ENCODE measurements at regions not wholly inside any gene's neighbourhood (a gene's known extent, or its start where the extent isn't known, plus 50 kb on each side); places are given as distances from the start of the nearest gene placed in this dataset.

DNA sequence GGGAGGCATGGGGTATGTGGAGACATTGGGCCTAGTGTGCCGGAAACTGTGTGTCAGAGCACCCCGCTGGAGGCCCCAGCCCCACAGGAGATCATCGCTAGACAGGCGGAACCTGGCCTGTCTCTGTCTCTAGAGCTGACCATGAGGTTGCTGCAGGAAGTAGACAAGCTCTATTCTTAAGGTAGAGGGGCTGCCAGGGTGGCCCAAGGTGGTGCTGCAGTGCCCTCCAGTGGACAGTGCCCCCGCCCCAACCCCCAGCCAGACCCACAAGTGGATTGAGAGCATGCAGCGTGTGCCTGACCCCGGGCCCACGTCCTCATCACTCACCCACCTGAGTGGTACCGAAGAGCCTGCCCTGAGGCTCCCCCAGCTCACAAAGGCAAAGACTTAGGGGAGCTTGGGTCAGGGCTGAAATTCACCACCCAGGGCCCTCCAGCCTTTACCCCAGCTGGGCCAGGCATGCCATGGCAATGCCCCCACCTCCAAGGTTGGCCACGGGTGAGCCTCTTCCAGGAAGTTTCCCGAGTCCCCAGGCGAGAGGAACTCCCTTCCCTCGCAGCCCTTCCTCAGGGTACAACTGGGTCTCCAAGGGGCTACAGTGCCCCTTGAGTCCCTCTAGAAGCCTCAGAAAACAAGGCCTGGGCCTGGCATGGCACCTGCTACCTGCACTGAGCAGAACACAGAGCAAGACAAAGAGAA is 155.0 kb downstream of the TTC32 start:
- no peak for DNase-seq

GRCh38 chr2:19746137-19746600 is 155.6 kb downstream of the TTC32 start:
- DNase-seq = no peak

GRCh38 chr2:19745318-19746136 is 156.3 kb downstream of the TTC32 start:
- DNase-seq = peak; percentile 23

GRCh38 chr2:19744456-19745199 is 157.2 kb downstream of the TTC32 start:
- DNase-seq = peak; percentile 20

- no peak for DNase-seq
These were observed 158.1 kb downstream of the TTC32 start for GRCh38 chr2:19743641-19744040.

GRCh38 chr2:19742872-19743271 is 158.9 kb downstream of the TTC32 start:
- DNase-seq = no peak

DNA sequence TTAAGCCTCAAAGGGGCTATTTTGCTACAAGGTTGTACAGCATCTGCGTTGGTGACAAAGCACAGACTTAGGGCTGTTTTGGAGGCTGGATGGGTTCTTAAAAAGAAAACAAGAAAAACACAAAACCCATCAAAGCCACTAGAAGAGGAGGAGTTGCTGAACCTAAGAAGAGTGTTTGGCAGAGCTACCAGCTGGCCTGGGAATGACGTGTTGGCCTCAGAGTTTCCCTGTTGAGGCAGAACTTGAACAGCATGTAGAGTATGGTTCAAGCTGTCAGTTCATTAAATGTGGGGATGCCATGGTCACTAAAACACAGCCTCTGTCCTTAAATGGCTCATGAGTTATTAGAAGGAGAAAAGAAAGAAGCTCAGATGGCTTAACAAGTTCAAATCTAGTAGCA is 162.5 kb downstream of the TTC32 start:
- no peak for DNase-seq

DNA sequence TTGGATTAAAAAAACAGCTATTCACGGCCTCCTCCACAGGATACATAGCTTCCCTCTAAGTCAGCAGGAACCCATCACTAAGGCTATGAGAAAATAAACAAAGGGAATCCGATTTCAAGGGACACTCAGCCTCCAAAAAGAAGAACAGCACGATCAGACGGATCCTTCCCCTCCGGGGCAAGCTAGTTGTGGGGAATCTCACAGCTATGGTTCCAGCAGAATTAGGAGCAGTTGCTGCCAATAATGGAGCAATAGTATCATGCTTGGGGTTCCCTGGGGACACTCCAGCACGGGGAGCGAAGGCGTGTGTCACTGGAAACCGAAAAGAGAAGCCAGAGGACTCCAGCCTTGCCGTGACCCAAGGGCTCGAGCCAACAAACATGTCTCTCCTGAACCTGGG is 163.1 kb downstream of the TTC32 start:
- DNase-seq = no peak

DNA sequence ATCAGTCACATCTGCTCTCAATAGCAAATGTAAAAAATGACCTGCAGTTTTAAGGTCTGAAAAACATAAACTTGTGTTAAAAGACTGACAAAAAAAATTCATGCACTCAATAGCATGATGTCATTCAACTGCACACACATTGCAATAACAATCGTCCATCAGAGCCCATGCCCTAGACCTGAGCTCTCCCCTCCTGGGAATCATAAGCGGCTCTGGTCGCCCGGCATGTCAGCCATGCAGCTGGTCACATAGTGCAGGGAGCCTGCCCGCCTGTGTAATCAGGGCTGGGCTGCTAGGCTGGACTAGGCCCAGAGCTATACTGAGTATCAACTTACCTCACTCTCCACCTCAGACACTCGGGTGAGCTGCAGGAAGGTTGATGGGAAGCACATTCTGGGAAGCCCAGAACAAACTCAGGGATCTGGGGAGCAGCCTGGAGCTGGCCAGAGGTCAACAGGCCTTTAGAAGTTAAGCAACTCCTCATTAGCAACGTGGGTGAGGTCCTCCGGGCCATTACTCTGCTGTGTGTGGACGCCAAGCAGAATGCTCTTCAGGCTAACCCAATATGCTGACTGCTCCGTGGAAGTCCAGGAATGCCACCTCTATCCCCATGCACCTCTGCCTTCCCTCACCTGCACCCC is 165.5 kb downstream of the TTC32 start:
- DNase-seq = no peak

DNA sequence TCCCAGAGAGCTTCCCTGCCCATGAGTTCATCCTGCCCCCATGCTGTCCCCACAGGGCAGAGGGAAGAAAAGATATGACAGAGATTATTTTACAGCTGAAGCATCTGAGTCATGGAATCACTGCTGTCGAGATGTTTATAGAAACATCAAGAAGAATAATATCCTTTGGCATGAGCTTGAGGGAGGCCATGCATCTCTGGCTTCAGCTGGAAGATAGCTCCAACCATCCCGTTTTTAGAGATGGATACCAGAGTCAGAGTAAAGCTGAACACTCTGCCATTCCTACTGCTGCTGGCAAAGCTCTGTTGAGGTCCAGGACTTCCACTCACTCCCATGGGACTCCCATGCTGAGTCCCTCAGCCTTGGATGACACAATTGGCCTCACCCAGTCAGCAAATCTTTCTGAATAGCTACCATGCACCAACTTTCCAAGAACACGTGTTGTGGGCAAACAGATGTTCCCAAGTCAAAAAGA is 167.8 kb downstream of the TTC32 start:
- DNase-seq = no peak

- DNase-seq = no peak
These were observed 168.4 kb downstream of the TTC32 start for GRCh38 chr2:19733390-19733789.

GRCh38 chr2:19732255-19732654 is 169.5 kb downstream of the TTC32 start:
- no peak for DNase-seq

GRCh38 chr2:19731515-19731914 is 170.3 kb downstream of the TTC32 start:
- no peak for DNase-seq

GRCh38 chr2:19731037-19731436 is 170.7 kb downstream of the TTC32 start:
- DNase-seq = no peak

DNA sequence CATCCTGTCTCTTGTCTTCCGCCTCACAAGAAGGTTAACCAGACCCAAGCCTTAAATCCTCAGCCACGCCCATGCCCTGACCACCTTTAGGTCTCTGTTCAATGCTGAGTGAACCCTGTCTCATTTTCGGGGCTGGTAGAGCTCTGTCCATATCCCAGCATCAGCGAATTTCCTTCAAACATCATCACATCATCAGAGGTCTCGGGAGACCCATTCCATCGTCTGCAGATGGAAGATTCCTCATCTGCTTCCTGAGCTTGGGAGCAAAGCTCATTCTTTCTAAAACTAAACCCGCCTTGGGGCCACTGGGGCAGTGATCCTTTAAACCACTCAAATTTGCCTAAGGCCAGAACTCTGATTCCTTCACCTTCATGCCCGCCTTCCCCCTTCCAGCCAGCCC is 173.7 kb downstream of the TTC32 start:
- DNase-seq = no peak

- no peak for DNase-seq
These were observed 176.4 kb downstream of the TTC32 start for GRCh38 chr2:19725392-19725791.

GRCh38 chr2:19723021-19723420 is 178.8 kb downstream of the TTC32 start:
- no peak for DNase-seq

DNA sequence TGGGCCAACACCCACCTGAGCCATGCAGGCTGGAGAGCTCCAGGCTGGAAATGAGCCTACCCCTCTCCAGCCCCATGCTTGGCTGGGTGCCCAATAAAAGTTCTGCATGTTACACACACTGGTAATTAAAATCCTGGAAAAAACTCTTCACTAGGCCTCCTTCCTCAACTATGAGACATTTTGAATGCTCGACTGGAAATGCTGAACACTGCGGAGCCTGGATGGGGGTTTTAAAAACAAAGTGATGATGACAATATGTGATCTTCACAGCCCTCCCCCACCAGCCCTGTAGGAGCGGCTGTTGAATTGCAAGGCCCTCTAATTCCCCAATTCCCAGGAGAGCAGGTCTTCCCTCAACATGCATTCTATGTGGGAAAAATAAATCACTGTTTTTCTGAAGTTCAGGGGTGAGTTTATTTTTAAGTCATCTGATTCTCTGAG is 179.2 kb downstream of the TTC32 start:
- DNase-seq = no peak

- no peak for DNase-seq
These were observed 181.5 kb downstream of the TTC32 start for GRCh38 chr2:19720306-19720705.

- no peak for DNase-seq
These were observed 182.2 kb downstream of the TTC32 start for GRCh38 chr2:19719540-19719939.

- no peak for DNase-seq
These were observed 184.3 kb downstream of the TTC32 start for GRCh38 chr2:19717446-19717845.

- no peak for DNase-seq
These were observed 186.9 kb downstream of the TTC32 start for GRCh38 chr2:19714926-19715325.

DNA sequence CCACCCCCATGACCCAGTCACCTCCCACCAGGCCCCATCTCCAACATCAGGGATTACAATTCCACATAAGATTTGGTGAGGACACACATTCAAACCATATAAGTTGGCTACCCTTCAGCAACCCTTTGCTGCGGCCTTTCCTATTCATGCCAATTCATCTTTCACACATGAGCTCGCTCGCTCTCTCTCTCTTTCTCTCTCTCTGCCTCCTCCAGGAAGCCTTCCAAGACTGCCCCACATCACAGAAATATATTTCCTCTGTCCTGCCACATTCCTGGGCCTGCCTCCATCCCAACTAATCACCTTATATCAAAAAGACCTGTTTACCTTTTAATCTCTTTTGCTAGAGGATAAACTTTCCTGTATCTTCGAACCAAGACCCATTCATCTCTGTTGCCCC is 188.9 kb downstream of the TTC32 start:
- no peak for DNase-seq

Measured in activated CD8-positive, alpha-beta memory T cell treated with anti-CD3 and anti-CD28 coated beads, Interleukin-2, amount 50 U/mL, for 48 hours (primary cell).